Keratinocyte (primary cell): ENCODE measurements at regions not wholly inside any gene's neighbourhood (a gene's known extent, or its start where the extent isn't known, plus 50 kb on each side); places are given as distances from the start of the nearest gene placed in this dataset.

ENCODE experiments used
- CTCF ChIP-seq, 3 experiments: IDR thresholded peaks in 1 of 3; conservative IDR thresholded peaks in 1 of 3; optimal IDR thresholded peaks in 1 of 3; 2 replicates in 2 of 3; 3 replicates in 1 of 3; pipeline versions ENCODE3 to v1.5.1; 2011; ENCODE audit warnings: low read length in 3 of 3, mild to moderate bottlenecking in 3 of 3, moderate library complexity in 2 of 3, control low read depth in 1 of 3, inconsistent platforms in 1 of 3; ENCODE audit not compliant: insufficient read depth in 2 of 3; ENCODE audit errors: extremely low read depth in 1 of 3
- EZH2 ChIP-seq: IDR thresholded peaks from one replicate; pipeline ENCODE4 v1.6.1; 2012; ENCODE audit warnings: inconsistent platforms, mild to moderate bottlenecking, low read length, moderate library complexity

GRCh38 chr3:86225461-86225860 lies 765.5 kb downstream of the VGLL3 start:
- no peak for TF ChIP-seq CTCF (optimal IDR thresholded peaks at IDR 0.05 in 1 of 3, IDR thresholded peaks at IDR 0.05 in 1 of 3, conservative IDR thresholded peaks at IDR 0.05 in 1 of 3; ENCODE audit: extremely low read depth in 1 of 3, insufficient read depth in 2 of 3, low read length in 3 of 3)
- TF ChIP-seq EZH2, result no peak
